ENCODE measurements at regions not wholly inside any gene's neighbourhood (a gene's known extent, or its start where the extent isn't known, plus 50 kb on each side); places are given as distances from the start of the nearest gene placed in this dataset.

DNA sequence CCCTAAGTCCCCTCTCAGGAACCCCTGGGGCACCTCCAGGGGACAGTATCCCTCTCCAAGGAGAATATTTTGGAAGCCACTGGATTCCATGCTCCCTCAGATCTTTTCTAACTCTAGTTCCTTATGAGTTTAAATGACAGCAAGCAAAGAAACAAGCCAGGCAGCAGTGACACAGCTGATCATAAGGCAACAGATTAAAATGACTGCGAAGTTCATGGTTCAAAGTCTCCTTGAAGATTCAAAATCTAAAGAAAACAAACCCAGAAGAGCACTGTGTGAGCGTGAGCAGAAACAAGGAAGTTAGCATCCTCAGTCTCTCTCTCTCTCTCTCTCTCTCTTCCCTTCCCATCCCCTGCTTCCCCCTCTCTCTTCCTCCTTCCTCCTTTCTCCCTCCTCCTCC is 316.7 kb upstream of the SLC30A5 start:
- TF ChIP-seq, protein P1, sequence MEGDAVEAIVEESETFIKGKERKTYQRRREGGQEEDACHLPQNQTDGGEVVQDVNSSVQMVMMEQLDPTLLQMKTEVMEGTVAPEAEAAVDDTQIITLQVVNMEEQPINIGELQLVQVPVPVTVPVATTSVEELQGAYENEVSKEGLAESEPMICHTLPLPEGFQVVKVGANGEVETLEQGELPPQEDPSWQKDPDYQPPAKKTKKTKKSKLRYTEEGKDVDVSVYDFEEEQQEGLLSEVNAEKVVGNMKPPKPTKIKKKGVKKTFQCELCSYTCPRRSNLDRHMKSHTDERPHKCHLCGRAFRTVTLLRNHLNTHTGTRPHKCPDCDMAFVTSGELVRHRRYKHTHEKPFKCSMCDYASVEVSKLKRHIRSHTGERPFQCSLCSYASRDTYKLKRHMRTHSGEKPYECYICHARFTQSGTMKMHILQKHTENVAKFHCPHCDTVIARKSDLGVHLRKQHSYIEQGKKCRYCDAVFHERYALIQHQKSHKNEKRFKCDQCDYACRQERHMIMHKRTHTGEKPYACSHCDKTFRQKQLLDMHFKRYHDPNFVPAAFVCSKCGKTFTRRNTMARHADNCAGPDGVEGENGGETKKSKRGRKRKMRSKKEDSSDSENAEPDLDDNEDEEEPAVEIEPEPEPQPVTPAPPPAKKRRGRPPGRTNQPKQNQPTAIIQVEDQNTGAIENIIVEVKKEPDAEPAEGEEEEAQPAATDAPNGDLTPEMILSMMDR (conservative IDR thresholded peaks at IDR 0.05), result no peak
- TF ChIP-seq ZFX (IDR thresholded peaks at IDR 0.05), result no peak
